HK-2 (cell line): ENCODE measurements at regions not wholly inside any gene's neighbourhood (a gene's known extent, or its start where the extent isn't known, plus 50 kb on each side); places are given as distances from the start of the nearest gene placed in this dataset.
"Not testable (repeated sequence)": the region's sequence is repeated elsewhere in the genome, so short reads cannot be mapped to it uniquely, and the experiment has no call there.

Experiments
- DNase-seq: peaks from one replicate; pipeline ENCODE4 v3.0.0-alpha.2; 2018; ENCODE audit not compliant: unreplicated experiment

DNA sequence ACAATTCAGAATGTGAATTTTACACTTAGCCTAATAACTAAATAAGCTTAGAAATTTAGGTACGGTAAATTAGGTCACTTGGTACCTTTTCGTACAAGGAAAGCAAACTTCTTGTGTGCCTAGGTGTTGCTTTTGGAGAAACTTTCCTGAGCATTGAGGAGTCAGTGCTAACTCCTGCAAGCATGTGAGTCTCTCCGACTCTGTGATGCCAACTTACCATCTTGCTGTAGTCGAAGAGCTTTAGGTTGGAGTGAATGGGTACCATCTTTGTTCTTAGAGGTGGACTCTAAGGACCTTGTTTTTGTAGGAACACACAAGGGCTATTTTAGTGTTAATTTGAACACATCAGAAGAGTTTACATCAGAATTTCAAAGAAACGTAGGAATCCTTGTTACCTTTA lies 688.9 kb downstream of the USP25 start:
- DNase-seq = no peak

DNA sequence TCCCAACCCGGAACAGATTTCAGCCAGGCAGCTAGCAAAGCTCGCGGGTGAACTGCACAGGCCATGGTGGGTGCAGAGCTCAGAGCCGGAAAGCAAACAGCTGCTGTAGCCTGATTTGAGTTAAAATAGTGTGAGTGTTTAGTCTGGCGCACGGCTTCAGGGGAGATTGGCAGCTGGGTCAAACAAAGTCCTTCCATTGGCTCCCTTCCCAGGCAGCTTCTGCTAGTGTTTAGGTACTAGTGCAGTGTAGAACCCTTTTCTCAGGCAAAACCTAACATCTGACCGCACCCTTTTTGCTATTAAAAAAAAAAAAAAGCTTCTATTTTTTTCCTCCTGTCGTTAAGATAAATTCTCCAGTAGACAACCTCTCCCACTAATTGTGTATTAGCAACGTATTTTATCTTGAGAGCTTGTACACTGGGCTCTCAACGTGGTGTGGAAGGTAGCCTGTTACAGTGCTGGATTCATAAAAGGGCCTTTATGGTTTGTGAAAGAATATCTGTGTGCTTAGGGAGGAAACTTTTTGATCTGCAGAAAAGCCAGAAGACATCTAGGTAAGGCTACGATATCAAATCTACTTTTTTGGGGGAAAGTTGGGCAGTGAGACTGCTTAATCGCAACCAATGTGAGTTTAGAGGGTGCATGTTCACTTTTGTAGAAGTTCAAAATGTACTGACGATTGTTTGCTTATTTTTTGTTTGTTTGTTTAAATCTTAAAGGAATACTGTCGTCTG lies 689.6 kb downstream of the USP25 start:
- DNase-seq = no peak

DNA sequence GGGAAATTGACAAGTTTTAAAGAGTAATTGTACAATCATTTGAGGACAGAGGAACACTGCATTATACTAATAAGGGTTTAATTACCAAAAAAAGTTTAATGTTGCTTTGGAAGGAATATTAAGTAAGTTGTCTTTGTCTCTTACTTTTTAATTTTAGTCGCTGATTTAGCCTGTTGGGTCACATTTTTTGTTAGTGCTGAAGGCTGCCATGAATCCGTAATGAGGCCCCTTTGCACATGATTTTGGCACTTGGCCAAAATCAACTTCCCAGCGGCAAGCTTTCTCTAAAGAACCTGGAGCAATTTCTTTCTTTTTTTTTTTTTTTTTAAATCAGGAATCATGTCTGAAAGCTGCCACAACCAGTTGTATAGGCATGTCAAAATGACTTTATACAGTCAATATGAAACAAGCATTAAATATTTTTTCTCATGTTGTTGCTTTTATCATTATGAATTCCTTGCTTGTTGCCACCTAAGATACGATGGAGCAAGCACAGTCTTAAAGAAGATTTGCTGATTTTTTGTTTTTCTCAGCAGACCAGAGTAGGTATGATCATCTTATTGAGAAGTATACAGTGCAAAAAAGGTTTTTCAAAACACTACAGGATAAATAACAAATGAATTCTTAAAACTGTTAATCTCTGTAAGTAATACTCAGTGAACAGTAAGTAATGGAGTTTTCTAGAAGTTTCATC lies 690.4 kb downstream of the USP25 start:
- DNase-seq = no peak

DNA sequence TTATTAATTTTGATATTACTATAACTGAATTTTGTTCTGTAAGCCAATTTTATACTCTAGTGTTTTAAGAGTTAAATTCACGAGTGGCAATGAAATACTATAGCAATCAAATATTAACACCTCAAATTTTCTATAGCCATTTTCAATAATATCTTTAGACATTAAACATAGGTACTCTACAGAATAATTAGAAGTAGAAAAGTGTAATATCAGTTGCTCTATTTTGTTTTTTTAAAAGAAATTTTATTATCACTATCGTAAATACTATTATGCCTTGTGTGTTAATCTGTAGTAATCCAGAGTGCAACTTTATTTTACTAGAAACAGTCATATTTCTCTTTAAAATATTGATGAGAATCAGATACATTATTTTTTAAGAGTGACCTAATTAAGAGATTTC lies 691.2 kb downstream of the USP25 start:
- DNase-seq = no peak

DNA sequence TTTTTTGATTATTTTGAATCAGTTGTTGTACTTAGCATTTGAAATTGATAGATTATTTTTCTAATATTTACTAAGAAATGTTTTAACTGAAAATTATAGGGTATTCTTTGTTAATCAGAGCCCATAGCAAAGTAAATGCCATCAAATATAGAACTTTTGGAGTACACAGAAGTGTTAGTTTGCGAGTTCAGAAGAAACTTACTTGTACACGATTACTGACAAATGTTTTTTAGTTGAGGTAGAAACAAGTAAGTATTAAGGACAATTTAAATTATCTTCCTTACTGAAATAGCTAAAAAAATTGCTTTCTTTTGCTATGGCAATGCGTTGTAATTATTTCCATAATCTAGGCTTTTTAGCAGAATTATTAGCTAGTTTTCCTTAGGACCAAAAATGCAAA lies 692.2 kb downstream of the USP25 start:
- no peak for DNase-seq

DNA sequence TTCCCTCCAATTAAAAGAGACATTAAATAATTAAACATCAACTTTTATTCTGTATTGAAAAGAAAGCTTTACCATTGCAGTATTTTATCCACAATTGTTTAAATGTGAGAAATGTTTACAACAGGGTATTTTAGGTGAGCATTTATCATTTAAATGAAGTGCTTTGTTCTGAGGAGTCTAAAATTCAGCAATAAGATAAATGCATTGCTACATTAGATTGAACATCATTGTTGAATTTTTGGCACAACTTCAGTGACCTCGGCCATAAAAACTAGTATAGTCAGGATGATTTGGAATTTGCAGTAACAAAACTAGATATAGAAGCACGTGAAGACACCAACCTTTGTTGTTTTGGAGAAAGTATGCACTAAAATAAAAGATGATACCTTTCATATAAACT lies 692.9 kb downstream of the USP25 start:
- DNase-seq = no peak

DNA sequence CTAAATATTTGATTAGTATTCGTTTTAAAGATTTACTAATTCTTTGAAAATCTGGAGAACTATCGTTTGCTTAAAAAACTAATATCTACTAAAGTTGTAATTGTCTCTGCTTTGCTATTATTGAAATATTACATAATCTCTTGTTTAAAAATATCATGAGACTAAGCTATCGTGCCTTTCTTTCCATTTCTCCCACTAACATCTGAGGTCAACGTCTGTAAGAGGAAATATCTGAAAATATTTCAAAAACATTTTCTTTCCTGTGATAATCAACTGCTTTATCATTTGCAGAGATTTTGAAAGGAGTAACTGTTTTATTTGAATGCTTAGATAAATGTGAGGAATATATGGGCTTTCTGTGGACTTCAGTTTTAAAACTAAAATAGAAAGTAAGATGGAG lies 694.1 kb downstream of the USP25 start:
- DNase-seq = no peak

DNA sequence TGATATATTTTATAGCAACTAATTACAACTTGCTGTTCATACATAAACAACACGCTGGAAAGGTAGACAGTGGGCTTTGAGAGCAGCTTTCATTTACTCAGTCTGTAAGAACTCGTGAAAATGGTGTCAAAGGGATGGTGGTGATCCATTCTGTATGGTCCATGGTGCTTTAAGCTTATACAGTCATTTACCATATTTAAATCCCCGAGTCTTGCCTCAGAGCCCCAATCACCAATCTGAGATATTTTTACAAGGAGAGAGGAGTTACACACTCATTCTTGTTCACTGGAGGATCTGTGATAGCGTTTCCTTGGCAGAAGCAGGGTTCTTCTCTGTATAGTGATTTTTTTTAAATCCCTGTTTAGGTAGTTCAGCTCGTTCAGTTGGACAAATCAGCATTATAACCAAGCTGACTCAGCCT lies 694.6 kb downstream of the USP25 start:
- DNase-seq = no peak

DNA sequence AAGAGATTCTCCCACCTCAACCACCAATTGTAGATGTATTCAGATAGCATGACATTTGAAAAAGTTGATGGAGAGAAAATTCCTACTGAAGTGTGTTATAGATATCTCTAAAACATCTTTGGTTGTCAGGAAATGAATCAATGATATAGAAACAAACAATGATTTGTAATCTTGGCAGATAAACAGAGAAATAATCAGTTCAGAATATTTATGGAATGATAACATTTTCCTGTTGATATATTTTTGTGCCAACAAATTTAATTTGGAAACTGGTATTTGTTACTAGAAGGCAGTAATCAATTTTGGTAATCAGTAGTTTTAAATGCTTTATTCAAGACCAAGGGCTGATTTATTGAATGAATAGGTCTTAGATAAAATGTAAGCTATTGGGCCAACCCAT lies 695.6 kb downstream of the USP25 start:
- no peak for DNase-seq

DNA sequence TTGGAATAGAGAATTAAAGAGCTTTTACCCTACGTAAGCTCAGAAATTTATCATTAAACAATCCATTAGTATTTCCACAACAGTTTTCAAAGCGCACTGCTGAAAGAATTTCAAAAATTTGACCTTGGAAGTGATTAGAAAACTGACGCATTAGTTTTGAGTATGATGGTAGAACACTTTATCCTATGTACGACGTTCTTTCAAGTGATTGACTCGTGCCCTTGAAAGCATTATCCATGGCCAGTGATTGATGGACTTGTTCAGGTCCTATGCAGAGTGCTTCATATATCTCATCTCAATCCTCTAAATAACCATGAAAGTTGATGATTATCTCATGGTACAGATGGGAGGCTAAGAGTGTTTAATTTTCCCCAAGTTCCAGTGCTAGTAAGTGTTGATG lies 697.2 kb downstream of the USP25 start:
- DNase-seq = no peak

DNA sequence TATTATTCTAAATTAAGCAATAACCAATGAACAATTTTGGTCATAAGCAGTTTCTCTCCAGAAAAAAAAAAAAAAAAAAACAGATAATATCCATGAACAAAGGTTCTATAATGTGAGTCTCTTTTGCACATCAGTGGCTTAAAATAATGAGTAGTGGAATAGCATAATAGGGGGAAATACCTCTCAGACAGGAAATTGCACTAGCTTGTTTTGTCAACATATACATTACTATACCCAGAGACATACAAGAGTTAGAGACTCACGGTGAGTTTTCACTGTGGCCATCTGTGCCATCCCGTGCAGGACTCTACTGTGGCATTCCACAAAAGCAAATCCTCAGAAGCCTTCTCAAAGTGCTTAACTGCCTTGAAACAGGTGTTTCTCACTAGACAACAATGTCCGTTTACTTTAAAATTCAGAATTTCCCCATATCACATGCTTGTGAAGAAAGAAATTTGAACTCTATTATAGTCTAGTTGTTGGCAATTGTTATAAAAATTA lies 697.9 kb downstream of the USP25 start:
- DNase-seq = no peak

DNA sequence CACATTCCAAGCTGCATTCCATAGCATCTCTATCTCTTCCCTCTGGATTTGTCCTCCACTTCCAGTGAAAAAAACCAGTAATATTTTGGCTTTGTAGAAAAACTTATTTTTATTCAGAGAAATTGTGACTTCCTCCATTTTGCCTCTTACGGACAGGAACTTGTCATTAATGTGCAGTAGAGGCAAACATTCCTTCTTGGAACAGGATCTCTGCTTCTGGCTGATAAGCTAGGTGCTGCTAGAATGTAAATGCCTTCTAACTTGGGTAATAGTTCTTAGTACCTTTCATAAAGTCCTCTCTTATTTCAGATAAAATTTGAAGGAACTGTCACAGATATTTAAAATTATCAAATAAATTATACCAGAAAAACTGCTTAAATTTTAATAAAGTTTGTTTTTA lies 707.8 kb downstream of the USP25 start:
- DNase-seq = no peak

DNA sequence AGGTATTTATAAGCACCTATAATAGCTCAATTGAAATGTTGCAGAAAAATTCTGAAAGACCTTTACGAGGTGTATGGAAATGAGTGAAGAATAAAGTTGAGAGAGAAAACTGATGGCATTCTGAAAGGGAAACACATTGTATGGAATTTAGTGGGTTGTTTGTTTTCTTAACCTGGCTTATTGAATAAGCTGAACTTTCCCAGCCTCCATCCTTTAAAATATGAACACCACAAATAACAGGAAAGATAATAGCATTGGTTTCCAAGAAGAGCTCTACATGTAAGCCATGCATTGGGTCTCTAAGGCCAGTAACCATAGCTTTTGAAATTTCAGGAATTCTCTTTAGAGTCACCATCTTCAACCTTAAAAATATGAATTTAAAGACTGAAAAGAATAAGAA lies 709.0 kb downstream of the USP25 start:
- DNase-seq = no peak

DNA sequence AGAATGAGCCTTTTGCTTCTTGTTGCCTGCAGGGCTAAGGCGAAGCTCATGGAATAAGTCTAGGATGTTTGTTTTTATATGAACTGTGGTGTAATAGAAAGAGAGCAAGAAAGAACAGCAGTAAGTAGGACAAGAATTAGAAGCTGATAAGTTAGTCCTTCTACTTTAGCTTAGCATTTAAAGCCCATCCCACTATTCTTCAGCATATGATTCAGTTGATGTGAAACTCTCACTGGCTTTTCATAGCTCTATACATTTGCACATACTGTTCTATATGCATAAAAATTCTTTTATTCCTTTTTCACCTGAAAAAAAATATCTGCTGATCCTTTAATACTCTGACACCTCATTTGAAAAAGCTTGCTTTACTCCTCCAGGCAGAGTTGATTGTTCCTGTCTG lies 712.0 kb downstream of the USP25 start:
- DNase-seq = no peak

DNA sequence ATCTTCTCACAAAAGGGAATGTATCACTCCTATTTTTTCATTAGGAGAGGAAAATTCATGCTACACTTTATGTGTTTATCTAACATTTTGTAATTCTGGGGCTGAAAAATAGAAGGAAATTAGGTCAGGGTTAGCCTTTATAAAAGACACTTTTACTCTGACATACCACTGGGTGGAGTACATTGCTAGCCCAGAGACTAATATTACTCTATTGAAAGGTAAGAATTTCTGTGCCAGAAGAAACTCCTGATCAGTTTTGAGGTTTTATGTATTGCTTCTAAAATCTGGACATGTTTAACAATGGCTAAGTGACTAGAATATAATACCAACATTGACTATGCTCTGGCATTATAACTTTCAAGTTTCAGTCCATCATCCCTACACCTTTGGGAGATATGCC lies 724.6 kb downstream of the USP25 start:
- no peak for DNase-seq

DNA sequence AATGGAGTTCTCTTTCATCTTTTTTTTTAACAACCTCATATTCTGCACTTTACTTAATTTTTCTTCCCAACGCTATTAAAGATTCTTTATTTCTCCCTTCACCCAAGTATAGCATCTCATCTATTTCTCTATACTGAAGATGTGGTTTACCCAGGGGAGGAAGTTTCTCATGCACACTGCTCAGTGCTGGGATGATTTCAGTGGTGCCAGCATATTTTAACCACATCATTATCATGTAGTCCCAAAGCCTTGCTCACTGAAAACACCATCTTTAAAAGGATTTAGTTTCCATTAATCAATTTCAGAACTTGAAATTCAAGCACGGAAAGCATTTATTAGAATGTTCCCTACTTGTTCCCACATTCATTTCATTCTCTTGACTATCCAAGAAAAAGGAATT lies 725.7 kb downstream of the USP25 start:
- DNase-seq = no peak

DNA sequence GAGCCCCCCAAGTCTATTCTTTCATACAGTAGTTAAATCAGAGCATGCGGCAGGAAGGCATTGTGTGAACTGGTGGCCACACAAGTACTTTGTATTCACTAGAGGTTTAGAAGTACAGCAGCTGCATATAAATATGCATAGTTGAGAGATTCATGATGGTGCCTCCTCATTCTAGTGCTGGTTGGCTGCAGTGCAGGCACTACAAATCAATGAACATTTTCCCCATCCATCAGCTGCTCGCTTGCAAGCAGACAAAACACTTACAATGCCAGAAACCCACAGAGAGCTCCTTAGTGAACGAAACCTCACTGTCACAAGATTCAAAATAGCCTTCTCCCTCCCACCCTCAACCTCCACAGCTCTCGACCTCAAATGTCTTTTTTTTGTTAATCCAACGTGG lies 726.2 kb downstream of the USP25 start:
- no peak for DNase-seq

DNA sequence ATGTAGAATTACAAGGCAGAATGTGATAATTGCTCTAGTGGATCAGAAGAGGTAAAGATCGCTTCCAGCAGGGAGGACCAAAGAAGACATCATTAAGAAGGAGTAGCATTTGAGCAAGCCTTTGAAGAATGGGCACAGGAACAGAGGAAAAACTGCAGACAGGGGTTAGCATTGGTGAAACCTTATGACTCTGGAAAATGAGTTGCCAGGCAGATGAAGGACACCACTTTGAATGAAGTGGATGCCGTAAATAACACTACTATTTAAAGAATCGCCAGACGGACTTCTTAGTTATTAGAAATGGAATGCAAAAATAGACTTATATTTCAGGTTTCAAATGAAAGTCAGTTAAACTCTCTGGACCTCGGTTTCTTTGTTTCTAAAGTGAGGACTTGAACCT lies 727.7 kb downstream of the USP25 start:
- no peak for DNase-seq

DNA sequence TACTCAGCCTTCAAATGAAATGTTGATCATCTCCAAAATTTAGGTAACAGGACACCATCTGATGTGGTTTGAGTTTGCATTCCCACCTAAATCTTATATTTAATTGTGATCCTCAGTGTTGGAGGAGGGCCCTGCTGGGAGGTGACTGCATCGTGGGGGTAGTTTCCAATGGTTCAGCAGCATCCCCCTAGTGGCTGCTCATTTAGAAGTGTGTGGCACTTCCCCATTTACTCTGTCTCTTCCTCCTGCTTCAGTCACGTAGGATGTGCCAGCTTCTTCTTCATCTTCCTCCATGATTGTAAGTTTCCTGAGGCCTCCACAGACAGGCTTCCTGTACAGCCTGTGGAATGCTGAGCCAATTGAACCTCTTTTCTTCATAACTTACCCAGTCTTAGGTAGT lies 731.2 kb downstream of the USP25 start:
- DNase-seq = no peak

DNA sequence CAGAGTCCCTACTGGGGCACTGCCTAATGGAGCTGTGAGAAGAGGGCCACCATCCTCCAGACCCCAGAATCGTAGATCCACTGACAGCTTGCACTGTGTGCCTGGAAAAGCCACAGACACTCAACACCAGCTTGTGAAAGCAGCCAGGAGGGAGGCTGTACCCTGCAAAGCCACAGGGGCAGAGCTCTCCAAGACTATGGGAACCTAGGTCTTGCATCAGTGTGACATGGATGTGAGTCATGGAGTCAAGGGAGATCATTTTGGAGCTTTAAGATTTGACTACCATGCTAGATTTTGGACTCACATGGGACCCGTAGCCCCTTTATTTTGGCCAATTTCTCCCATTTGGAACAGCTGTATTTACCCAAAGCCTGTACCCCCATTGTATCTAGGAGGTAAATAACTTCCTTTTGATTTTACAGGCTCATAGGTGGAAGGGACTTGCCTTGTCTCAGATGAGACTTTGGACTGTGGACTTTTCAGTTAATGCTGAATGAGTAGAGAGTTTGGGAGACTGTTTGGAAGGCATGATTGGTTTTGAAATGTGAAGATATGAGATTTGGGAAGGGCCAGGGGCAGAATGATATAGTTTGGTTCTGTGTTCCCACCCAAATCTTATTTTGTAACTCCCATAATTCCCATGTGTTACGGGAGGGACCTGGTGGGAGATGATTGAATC lies 734.6 kb downstream of the USP25 start:
- DNase-seq = not testable (repeated sequence)

DNA sequence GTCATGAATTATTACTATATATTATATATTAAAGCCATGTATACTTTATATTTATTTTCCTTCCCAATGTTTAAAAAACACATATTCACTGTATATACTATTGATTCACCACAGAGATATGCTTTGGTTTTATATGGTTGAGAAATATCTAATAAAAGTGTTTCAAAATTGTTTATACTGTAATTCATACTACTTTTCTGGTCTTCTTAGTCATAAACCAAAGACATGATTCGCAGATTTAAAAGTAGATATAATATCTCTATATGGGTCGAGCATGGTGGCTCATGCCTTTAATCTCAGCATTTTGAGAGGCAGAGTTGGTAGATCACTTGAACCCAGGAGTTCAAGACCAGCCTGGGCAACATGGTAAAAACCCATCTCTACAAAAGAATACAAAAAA lies 738.4 kb downstream of the USP25 start:
- no peak for DNase-seq

DNA sequence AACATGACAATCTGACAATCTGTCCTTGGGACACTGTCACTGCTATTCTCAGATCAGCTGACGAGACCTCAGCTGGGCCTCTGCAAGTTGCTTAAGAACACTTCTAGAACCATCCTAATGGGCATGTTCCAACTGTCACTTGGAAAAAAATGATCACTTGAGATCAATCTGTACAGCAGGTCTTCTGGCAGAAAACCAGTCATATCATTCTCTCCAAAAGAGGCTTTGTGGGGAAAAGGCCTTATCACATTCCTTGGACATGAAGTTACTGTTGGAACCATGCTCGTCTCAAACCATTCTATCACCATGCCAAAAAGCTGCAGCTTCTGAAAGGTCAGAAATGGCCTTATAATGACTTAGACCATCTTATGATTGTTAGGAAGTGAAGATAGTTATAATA lies 744.2 kb downstream of the USP25 start:
- DNase-seq = no peak
